ENCODE measurements at regions not wholly inside any gene's neighbourhood (a gene's known extent, or its start where the extent isn't known, plus 50 kb on each side); places are given as distances from the start of the nearest gene placed in this dataset.

GRCh38 chr13:79090552-79091124 is 315.4 kb downstream of the RBM26 start:
- no peak for TF ChIP-seq ZFX (IDR thresholded peaks at IDR 0.05)
- no peak overlapping the region for H3K27ac ChIP-seq

DNA sequence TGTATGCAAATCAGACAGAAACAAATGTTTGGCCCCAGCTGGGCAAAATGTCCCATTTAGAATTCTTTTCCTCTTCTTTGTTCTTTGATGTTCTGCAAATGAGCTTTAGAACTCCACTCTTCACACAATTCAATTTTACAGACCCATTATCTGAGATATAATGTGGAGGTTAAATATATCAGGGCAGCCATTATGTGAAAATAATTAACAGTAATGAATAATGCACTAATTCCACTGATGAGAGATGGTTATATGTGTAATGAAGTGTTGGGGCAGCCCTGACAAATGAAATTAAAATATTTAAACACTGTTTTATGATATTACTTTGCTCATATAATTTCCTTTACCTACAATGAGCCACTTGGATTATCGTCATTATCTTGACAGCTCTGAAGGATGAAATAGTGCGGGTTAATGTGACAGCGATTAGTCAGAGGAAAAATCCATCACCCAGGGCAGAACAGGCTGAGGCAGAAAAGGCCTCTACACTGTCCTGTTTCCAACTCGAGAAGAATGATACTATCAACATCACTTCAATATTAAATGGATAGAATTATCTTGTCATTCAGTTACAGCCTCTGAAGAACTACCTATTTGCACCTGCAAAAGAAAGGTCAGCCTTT is 321.1 kb downstream of the RBM26 start:
- TF ChIP-seq ZFX (IDR thresholded peaks at IDR 0.05) (no peak), CTCF (conservative IDR thresholded peaks at IDR 0.05) (no peak)

GRCh38 chr13:79081942-79082341 is 324.1 kb downstream of the RBM26 start:
- TF ChIP-seq CTCF (conservative IDR thresholded peaks at IDR 0.05) = no peak
- H3K27ac ChIP-seq = no peak overlapping the region

More for the DNA sequence above, 321.1 kb downstream of the RBM26 start:
- H3K27ac ChIP-seq = no peak overlapping the region

DNA sequence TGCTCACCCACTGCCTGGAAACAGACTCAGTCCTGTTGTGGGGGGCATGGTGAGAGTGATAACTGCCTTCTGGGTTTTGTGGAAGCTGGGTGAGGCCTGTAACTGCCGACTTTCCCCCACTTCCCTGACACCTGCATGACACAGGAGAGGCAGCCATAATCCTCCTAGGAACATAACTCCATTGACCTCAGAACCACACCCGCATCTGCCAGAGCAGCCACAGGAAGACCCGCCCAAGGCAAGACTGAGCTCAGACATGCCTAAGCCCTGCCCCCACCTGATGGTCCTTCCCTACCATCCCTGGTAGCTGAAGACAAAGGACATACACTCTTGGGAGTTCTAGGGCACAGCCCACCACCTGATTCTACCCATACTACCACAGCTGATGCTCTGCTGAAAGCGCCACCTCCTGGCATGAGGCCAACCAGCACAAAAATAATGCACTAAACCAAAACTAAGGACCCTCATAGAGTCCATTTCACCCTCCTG is 326.7 kb downstream of the RBM26 start:
- no peak for TF ChIP-seq ZFX (IDR thresholded peaks at IDR 0.05)
- TF ChIP-seq CTCF (conservative IDR thresholded peaks at IDR 0.05) = no peak
- no peak overlapping the region for H3K27ac ChIP-seq

- no peak for TF ChIP-seq CTCF (conservative IDR thresholded peaks at IDR 0.05)
- no peak for TF ChIP-seq ZFX (IDR thresholded peaks at IDR 0.05)
Observed at GRCh38 chr13:79075703-79076102, 330.4 kb downstream of the RBM26 start.

GRCh38 chr13:79070343-79070974 is 335.6 kb downstream of the RBM26 start:
- no peak for TF ChIP-seq CTCF (conservative IDR thresholded peaks at IDR 0.05)
- TF ChIP-seq ZFX (IDR thresholded peaks at IDR 0.05) = no peak
- H3K27ac ChIP-seq = no peak overlapping the region

More at GRCh38 chr13:79075703-79076102, 330.4 kb downstream of the RBM26 start:
- H3K27ac ChIP-seq = no peak overlapping the region

- TF ChIP-seq CTCF (conservative IDR thresholded peaks at IDR 0.05) = no peak; the same call in 1 of the 2 replicates
- no peak for TF ChIP-seq ZFX (IDR thresholded peaks at IDR 0.05)
Observed at GRCh38 chr13:79062291-79062690, 343.8 kb downstream of the RBM26 start.

More at GRCh38 chr13:79062291-79062690, 343.8 kb downstream of the RBM26 start:
- H3K27ac ChIP-seq = no peak overlapping the region
